ENCODE measurements at regions not wholly inside any gene's neighbourhood (a gene's known extent, or its start where the extent isn't known, plus 50 kb on each side); places are given as distances from the start of the nearest gene placed in this dataset.

DNA sequence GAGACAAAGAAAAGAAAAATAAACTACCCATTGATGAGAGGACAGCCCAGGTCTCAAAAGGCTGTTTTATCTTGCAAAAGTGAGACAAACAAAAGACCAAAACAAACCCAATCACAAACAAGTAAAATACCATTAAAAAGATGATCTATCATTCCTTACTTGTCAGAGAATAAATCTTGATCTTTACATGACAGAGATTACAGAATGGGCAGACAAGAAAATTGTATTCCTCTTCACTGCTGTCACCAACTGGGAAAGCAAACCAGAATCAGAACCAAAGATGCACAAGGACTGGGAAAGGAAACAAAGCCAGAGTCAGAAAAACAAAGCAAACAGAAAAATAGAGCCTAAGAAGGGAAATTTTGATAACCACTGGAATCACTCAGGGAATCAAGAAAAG, 444.0 kb upstream of the PDE3A start:
- no peak for DNase-seq

- no peak for DNase-seq
These were observed 442.5 kb upstream of the PDE3A start for GRCh38 chr12:19925841-19926240.

DNA sequence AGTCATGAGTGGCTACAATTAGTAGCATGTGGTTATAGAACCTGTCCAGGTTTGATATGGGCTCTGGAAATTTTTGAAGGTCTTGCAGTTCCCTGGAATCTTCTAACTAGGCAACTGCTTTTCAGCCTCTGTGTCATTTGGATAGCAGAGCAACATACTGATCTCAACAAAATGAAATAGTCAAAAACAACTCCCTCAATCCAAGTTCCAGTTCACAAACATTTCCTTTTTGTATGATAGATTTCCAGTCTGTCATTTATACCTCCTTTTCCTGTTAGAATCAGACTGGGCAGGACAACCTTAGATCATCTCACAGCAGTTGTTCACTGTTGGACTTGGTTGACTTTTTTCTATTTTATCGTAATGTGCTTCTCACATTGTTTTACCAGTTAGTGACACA, 442.1 kb upstream of the PDE3A start:
- DNase-seq = no peak

DNA sequence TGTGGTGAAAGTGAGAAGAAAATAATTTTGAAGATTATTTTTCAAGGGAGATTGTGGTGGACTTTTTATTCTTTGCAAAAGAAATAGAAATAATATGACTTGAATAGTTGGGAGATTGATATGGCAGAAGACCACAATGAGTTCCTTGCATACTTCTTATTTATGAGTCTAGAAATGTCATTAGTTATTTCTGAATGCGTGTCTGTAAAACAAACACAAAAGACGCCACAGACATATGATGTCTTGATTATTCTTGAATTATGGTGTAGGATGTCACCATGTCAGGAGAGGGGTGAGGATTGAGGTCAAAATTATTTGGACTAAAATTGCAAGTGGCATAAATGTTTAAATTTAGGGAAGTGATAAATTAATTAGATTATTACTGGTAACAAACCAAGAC, 440.7 kb upstream of the PDE3A start:
- DNase-seq = no peak

- no peak for DNase-seq
These were observed 435.9 kb upstream of the PDE3A start for GRCh38 chr12:19932413-19932812.

- no peak for DNase-seq
These were observed 434.4 kb upstream of the PDE3A start for GRCh38 chr12:19933924-19934323.

DNA sequence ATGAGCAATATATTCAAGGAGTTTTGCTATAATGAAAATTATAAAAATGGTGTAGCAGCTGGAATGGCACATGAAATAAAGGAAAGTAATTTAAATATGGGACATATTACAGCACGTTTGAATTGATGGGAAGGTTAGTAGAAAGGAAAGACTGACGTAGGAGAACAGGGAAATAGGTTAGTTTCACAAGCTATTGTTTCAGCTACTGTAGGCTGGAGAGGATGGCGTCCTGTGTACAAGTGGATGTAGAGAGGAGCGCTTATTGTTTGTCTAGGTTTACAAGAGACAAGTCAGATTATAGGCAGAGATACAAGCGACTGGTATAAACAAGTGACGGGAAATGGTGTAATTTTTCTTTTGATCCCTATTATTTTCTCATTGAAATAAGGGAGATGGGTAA, 431.2 kb upstream of the PDE3A start:
- DNase-seq = no peak

DNA sequence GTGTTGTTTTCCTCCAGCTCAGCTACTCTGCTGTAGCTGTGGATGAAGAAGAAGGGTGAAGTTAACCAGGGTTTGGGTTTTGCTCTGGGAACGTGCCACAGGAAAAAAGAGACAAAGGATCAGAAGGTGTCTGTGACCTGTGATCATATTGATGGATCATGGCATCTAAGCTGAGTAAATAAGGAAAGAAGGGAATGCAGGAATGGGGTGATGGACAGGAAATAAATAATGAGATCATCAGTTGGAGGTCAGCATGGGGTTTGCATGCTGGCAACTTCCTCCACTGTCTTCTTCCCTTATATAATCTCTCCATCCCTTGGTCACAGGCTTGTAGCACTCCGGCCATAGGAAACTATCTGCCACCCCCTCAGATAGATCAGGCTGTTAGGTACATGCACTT, 430.3 kb upstream of the PDE3A start:
- no peak for DNase-seq

DNA sequence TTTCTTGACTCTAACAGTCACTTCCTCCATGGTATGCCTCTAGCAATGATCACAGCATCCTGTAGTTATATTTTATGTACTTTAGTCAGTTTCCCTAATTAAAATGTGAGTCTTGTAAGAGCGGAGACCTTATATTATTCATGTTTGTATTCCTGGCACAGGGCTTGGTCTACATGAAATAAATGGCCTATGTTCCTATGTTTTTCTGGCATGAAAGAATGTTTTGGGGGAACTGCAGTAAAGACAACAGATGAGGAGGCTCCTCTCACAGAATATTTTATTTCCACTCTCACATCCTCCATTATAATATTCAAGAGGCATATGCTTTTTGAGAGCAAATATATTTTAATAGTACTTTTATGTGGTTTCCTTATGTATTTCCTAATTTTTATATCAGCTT, 429.8 kb upstream of the PDE3A start:
- DNase-seq = no peak

DNA sequence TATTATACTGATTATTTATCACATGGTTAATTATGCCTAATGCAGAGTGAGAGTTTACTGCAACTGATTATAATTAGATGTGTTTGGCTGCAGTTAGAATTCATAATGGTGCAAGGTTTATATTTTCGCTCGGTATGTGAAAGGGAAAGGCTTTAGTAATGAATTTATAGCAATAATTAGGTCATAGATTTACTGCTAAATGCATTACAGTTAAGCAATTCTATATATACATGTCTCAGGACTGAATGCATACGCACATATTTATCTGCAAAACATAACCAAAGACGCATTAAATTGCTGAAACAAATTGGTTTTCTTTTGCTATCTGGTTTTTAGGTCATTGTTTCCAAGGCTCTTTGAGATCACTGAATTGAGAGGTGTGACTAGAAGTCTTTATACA, 428.1 kb upstream of the PDE3A start:
- no peak for DNase-seq

DNA sequence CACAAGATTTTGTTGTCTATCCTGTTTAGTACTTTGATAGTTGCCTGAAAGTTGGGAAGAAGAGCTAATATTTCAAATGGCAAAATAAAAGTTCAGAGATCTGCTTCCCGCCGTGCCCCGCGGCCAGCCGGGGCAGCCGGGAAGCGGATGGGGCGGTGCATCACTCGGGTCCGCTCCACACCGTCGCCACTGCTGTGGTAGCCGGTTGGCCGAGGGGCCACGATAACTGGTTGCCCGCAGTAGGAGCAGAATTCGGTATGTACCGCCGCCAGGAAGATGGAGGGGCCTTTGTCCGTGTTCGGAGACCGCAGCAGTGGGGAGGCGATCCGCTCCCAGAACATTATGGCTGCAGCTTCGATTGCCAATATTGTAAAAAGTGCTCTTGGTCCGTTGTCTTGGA, 427.2 kb upstream of the PDE3A start:
- DNase-seq = no peak

- no peak for DNase-seq
These were observed 422.5 kb upstream of the PDE3A start for GRCh38 chr12:19945559-19946435.

GRCh38 chr12:19946550-19946949, 421.8 kb upstream of the PDE3A start:
- DNase-seq = no peak

DNA sequence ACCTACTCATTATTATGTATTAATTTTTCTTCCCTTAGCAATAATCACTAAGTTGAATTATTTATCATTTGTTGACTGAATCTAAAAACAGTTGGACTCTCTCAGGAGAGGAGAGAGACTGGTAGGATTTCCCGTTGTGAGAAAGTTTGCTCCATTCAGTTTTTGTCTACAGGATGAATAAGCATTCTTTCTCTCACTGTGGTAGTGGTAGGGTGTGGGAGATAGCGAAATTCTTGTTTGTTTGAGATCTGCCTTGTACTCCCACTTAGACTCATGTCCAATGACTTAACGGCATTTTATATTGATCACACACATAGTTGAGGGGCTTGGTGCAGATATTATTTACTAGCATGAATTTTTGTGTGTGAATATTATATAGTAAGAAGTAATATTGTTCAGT, 421.0 kb upstream of the PDE3A start:
- no peak for DNase-seq

DNA sequence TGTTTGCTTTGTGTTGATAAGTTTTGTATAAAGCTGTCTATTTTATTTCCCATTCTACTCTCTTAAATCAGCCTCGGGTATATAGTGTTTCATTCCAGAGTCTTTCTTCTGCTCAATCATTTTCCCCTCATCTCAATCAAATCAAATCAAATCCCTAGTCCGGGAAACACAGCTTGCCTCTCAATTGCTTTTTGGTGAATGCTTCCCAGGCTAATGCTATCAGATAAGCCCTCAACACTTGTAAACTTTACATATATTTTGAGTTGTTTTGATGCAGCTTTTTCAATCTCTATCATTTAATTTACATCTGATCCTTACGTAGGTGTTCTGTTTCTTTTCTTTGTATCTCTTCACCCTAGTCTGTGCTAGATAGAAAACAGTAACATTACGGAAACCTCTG, 416.7 kb upstream of the PDE3A start:
- no peak for DNase-seq

- DNase-seq = no peak
These were observed 414.6 kb upstream of the PDE3A start for GRCh38 chr12:19953734-19954133.

DNA sequence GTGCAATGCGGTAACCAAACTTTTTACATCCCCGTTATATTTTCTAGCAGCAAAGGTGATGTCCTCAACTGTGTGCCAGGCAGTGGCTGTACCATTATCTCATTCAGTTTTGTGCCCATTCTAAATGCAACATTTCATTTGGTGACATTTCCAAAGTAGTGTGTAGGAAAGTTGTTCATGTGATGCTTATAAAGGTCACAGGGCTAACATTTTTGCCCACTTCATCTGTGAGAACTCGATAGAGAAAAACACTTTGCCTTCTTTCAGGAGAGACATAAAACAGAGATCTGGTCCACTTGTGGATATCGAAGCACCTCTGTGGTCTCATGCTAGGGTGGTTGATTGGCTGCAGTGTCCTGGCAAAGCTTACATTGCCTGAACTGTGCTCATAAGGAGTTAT, 414.2 kb upstream of the PDE3A start:
- no peak for DNase-seq

DNA sequence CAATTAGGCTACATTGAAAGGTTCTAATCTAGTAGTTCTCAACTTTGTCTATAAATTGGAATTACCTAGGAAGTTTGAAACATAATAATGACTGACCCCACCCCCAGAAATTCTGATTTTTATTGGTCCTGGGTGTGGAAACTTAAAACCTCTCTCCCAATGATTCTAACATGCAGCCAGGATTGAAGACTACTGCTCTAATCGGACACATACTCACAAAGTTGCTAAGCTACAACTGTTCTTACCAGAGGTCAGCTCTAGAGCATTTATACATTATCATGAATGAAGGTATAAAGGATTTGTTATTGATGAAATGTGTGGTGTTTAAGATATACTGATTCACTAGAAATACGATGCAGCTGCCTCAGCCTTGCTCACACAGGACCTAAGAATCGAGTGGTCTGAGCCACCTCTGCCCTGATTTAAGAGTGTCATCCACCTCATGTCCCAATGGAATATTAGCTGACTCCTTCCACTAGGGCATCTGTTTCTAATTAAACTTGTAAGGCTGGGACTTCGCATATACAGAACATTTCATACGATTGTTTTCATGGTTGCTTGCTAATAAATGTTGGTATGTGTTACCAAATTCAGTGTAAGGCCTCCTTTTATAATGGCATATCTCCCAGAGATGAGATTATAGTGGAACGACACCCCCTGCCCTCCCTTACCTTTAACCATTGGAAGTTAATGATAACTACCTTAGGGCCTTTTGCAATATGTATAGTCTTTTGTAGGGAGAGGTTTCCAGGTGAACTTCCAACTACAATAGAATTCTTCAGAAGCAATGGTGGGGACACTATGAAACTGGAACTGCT, 410.8 kb upstream of the PDE3A start:
- no peak for DNase-seq

GRCh38 chr12:19958389-19958788, 409.9 kb upstream of the PDE3A start:
- DNase-seq = no peak

DNA sequence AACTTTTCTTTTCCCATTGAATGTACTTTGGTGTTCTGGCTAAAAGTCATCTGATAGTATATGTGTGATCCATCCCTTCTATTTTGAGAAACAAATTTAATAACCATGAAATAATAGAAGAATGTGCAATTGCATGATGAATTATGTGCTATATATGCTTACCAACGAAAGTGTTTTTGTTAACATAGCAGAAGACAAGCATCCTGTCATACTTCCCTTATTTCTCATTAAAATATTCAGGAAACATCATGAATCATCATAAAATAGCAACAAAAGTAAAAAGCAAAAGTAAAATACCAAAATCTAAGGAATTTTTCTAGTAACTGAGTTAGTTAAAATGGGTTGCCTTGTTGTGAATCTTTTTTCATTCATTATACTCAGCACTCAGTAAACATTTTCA, 409.0 kb upstream of the PDE3A start:
- no peak for DNase-seq

DNA sequence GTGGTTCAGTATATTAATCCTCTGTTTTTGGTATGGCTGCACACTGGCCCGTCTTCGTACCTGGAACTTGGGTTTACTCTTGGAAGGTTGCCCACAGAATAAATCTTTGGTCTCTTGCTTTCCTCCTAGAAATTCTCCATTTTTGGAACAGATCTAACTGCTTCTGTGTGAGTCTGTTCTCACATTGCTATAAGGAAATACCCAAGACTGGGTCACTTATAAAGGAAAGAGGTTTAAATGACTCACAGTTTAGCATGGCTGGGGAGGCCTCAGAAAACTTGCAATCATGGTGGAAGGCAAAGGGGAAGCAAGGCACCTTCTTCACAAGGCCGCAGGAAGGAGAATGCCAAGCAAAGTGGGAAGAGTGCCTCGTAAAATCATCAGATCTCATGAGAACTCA, 407.8 kb upstream of the PDE3A start:
- DNase-seq = no peak

DNA sequence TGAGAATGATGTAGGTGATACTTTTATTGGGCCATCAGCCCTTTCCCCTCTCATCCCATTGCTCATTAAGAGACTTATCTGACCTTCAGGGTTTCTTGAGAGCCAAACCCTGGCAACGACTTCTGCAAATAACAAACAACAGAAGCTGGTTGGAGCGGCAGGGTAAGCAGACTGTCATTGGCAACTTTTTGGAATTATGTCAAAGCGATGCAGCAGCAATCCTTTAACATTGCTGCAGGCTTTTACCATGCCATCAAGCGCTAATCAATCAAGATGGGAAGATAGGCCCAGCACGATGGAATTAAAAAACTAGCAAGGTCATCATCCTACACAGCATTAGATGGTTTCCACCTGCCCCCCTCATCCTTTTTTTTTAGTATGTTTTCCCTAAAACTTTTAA, 406.1 kb upstream of the PDE3A start:
- DNase-seq = no peak

DNA sequence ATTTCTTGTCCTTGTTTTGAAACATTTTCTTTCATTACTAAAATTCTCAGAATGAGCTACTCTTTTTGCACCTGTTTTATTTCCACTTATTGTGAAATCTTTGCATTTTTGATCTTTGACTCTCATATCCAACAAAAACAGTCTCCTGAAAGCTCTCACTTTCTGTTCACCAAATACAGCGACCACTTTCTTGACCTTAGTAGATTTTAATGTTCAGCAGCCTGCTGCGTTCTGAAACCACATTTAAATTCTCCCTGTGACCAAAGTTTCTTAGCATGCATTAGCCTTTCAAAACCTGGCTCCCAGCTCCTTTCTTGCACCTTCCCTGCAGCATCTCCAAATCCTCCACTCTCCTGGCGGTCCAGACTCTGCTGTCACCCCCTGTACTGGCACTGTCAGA, 404.4 kb upstream of the PDE3A start:
- no peak for DNase-seq

GRCh38 chr12:19964549-19964948, 403.8 kb upstream of the PDE3A start:
- no peak for DNase-seq

Measured in NCI-H748 treated with DMSO at 0.1 percent for 48 hours (cell line).